ENCODE measurements at regions not wholly inside any gene's neighbourhood (a gene's known extent, or its start where the extent isn't known, plus 50 kb on each side); places are given as distances from the start of the nearest gene placed in this dataset.

DNA sequence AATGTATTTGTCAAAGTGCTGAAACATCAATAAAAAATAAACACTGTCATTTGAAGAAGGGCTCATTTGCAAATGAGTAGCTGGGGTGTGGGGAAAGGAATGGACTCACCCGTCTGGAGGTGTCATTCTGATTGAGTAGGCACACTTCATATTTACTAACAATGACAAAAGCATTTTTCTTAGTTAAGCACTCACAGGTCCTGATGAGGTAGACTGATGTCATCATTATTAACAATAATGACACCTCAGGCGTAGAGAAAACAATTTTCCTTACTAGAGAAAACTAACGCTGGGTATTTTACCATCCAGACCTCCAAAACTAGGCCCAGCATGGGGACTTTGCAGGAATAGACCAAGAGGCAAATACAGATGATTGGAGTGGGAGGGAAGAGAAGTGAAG, 76.0 kb downstream of the UNC5CL start:
- H3K27ac ChIP-seq, result no peak overlapping the region
- TF ChIP-seq, protein P1, sequence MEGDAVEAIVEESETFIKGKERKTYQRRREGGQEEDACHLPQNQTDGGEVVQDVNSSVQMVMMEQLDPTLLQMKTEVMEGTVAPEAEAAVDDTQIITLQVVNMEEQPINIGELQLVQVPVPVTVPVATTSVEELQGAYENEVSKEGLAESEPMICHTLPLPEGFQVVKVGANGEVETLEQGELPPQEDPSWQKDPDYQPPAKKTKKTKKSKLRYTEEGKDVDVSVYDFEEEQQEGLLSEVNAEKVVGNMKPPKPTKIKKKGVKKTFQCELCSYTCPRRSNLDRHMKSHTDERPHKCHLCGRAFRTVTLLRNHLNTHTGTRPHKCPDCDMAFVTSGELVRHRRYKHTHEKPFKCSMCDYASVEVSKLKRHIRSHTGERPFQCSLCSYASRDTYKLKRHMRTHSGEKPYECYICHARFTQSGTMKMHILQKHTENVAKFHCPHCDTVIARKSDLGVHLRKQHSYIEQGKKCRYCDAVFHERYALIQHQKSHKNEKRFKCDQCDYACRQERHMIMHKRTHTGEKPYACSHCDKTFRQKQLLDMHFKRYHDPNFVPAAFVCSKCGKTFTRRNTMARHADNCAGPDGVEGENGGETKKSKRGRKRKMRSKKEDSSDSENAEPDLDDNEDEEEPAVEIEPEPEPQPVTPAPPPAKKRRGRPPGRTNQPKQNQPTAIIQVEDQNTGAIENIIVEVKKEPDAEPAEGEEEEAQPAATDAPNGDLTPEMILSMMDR (conservative IDR thresholded peaks at IDR 0.05; ENCODE audit: low read depth), result no peak
- CTCF ChIA-PET, result no interaction called here
- POLR2A ChIA-PET (ENCODE audit: low non-redundant PET), result no interaction called here
- no peak for DNase-seq (ENCODE audit: low spot score)

DNA sequence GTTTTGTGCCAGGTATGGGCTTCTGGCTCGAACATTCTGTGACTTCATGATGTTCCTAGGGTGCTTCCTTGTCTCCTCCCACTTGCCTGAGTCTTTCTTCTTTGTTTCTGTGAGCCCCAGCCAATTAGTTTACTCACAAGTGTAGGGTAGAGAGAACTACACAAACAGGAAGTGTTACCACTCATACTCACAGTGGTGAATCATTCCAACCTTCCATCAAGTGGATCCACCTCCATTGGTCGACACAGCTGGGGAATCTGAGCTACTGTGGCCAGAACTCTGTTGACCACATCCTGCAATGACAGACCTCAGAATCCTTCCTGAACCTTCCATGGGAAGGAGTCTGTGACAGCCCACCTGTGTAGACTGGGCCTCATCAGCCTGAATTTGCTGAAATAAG, 76.8 kb downstream of the UNC5CL start:
- TF ChIP-seq, protein P1 (conservative IDR thresholded peaks at IDR 0.05; ENCODE audit: low read depth), result no peak
- no peak overlapping the region for H3K27ac ChIP-seq
- ChIA-PET POLR2A (ENCODE audit: low non-redundant PET) (no interaction called here), CTCF (interaction anchor here (0.5 kb wide), 1 partner anchor 831 kb away, joined by 9 read pairs; no protein-coding TSS in a partner anchor)
- peak; percentile 84 for DNase-seq (ENCODE audit: low spot score)

GRCh38 chr6:40961831-40962230, 77.2 kb downstream of the UNC5CL start:
- DNase-seq (ENCODE audit: low spot score), result no peak
- H3K27ac ChIP-seq, result no peak overlapping the region
- ChIA-PET POLR2A (ENCODE audit: low non-redundant PET) (no interaction called here), CTCF (interaction anchor here (0.5 kb wide), 1 partner anchor 831 kb away, joined by 9 read pairs; no protein-coding TSS in a partner anchor)
- TF ChIP-seq, protein P1 (conservative IDR thresholded peaks at IDR 0.05; ENCODE audit: low read depth), result no peak

GRCh38 chr6:40960742-40961430, 78.1 kb downstream of the UNC5CL start:
- no peak for DNase-seq (ENCODE audit: low spot score)
- no peak overlapping the region for H3K27ac ChIP-seq
- TF ChIP-seq, protein P1 (conservative IDR thresholded peaks at IDR 0.05; ENCODE audit: low read depth), result no peak
- ChIA-PET CTCF (no interaction called here), POLR2A (ENCODE audit: low non-redundant PET) (no interaction called here)

GRCh38 chr6:40959781-40960327, 79.2 kb downstream of the UNC5CL start:
- no peak overlapping the region for H3K27ac ChIP-seq
- CTCF ChIA-PET, result interaction anchor here (0.6 kb wide), 1 partner anchor 44 kb away, joined by 4 read pairs; no protein-coding TSS in a partner anchor
- POLR2A ChIA-PET (ENCODE audit: low non-redundant PET), result no interaction called here
- DNase-seq (ENCODE audit: low spot score), result no peak
- TF ChIP-seq, protein P1 (conservative IDR thresholded peaks at IDR 0.05; ENCODE audit: low read depth), result no peak

- TF ChIP-seq, protein P1 (conservative IDR thresholded peaks at IDR 0.05; ENCODE audit: low read depth), result no peak
- no peak for DNase-seq (ENCODE audit: low spot score)
- ChIA-PET CTCF (interaction anchor here (0.7 kb wide), 1 partner anchor 247 kb away, joined by 4 read pairs; no protein-coding TSS in a partner anchor), POLR2A (ENCODE audit: low non-redundant PET) (no interaction called here)
- H3K27ac ChIP-seq, result no peak overlapping the region
Measured at GRCh38 chr6:40958738-40959137, 80.3 kb downstream of the UNC5CL start.
